GM20000 (cell line): ENCODE measurements at regions not wholly inside any gene's neighbourhood (a gene's known extent, or its start where the extent isn't known, plus 50 kb on each side); places are given as distances from the start of the nearest gene placed in this dataset.

Experiments used
- DNase-seq: peaks from one replicate; pipeline ENCODE4 v3.0.0; 2012; ENCODE audit warnings: low spot score
- TF ChIP-seq, protein P1 (sequence below): IDR thresholded peaks from 2 replicates; pipeline ENCODE4 v1.5.1; 2012; ENCODE audit warnings: mild to moderate bottlenecking, control low read depth; ENCODE audit errors: extremely low read depth, missing control alignments

DNA sequence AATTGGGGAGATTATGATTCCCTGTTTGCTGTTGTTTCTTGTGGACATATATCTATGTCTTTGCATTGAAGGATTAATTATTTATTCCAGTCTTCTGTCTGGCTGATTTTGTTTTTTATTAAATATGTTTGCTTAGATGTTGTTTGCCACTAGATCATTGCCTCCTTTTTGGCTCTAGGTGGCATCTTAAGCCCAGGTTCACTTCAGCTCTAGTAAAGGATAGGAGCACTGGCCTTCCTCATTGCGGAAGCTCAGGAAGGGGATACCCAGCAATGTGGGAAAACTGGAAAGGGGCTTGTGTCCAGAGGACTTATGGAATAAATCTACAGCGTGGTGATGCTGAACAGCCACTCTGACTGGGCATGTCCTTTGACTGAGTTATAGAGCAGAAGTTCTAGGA, 821.6 kb downstream of the PDCD6IP start:
- no peak for DNase-seq
- TF ChIP-seq, protein P1, sequence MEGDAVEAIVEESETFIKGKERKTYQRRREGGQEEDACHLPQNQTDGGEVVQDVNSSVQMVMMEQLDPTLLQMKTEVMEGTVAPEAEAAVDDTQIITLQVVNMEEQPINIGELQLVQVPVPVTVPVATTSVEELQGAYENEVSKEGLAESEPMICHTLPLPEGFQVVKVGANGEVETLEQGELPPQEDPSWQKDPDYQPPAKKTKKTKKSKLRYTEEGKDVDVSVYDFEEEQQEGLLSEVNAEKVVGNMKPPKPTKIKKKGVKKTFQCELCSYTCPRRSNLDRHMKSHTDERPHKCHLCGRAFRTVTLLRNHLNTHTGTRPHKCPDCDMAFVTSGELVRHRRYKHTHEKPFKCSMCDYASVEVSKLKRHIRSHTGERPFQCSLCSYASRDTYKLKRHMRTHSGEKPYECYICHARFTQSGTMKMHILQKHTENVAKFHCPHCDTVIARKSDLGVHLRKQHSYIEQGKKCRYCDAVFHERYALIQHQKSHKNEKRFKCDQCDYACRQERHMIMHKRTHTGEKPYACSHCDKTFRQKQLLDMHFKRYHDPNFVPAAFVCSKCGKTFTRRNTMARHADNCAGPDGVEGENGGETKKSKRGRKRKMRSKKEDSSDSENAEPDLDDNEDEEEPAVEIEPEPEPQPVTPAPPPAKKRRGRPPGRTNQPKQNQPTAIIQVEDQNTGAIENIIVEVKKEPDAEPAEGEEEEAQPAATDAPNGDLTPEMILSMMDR, result no peak

DNA sequence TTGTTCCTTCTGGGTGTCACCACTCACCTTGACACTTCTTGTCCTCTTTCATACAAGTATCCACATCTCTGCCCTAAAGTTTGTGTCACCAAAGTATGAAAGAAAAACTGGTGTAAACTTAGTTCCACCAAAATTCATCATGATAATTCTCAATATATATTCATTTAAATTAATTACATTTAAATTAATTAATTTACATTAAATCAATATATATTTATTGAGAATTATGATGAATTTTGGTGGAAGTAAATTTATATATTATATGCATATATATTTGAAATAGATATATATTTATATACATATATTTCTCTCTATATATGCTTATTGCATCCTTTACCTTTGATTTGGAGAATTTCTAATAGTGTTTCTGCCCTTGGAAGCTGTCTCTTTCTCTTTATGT, 828.3 kb downstream of the PDCD6IP start:
- no peak for DNase-seq
- TF ChIP-seq, protein P1, result no peak

DNA sequence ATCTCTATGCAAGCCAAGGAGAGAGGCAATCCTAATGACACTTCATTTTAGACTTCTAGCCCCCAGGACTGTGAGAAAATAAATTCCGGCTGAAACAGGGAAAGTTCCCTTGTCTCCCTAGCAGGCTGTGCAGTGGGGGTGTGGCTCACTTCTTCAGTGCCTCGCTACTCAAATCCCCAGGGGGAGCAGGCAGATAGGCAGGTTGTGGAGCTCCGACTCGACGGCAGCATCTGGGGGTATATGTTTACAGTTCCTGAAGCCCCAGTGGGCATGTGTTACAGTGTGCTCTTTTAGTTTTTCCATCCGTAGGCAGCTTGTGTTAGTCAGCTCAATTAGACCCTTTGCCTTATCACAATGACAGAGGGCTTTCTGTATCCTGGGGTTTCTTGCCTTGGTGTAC, 836.5 kb downstream of the PDCD6IP start:
- TF ChIP-seq, protein P1, result no peak
- no peak for DNase-seq

DNA sequence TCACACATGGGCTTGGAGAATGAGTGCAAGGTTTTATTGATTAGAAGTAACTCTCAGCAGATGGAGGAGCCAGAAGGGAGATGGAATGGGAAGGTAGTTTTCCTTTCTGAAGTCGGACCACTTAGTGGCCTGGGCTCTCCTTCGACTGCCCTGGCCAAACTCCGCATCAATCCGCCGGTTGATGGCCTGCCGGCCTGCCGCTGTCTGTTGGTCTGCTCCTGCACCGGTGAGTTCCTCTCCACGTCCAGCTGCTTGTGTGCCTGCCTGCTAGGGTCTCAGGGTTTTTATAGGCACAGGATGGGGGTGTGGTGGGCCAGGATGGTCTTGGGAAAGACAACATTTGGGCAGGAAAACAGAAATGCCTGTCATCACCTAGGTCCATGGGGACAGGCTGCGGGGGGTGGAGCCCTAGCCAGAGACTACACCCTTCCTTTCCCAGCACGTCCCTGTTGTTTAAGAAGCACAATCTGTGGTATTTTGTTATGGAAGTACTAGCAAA, 837.0 kb downstream of the PDCD6IP start:
- no peak for DNase-seq
- TF ChIP-seq, protein P1, result no peak

DNA sequence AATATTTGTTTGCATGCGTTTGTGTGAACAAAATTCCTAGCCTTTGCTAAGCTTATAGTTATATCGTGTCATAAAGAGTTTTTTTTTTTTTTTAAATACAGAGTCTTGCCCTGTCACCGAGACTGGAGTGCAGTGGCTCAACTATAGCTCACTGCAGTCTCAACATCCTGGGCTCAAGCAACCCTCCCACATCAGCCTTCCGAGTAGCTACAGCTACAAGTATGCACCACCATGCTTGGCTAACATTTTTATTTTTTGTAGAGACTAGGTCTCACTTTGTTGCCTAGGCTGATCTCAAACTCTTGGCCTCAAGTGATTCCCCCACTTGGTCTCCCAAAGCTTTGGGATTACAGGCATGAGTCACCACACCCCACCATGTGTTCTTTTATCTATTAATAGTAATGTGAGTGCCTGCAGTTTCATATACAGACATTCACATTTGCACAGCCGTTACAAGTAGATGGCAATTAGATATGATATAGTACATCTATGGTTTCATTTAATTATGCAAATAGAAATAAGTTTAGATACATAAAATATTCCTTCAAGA, 848.6 kb downstream of the PDCD6IP start:
- no peak for DNase-seq
- TF ChIP-seq, protein P1, result no peak

DNA sequence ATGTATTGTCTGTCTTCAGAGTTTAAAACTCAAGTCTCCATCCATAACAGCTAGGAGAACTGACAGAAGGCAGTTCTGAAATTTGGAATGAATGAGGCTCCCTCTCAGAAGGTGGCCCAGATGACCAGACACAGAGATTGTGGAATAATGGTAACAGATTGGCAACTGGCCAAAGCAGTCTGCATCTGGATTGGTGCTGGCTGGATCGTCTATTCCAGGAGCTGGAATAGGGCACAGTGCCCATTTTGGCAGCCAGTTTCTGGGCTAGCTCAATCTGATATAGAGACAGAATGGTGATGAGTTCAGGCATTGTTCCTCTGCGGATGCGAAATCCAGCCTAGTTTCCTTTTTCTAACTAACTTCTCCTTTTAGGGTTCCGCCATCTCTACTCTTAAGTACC, 851.7 kb downstream of the PDCD6IP start:
- TF ChIP-seq, protein P1, result no peak
- DNase-seq, result no peak

DNA sequence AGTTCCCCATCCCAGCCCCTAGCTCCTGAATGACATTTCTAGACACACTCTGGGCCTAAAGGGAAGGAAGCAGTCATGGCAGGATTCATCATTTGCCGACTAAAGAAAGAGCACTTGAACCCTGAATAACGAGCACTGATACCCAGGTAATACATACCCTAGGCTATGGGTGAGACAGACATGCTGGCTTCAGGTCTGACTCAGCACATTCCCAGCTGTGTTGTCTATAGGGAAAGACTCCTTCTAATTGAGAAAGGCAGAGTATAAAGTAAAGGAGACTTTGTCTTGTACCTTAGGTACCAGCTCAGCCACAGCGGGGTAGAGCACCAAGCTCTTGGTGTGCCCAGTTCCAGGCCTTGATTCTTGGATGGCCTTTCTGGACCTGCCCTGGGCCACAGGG, 870.5 kb downstream of the PDCD6IP start:
- DNase-seq, result no peak
- TF ChIP-seq, protein P1, result no peak
